ENCODE measurements at regions not wholly inside any gene's neighbourhood (a gene's known extent, or its start where the extent isn't known, plus 50 kb on each side); places are given as distances from the start of the nearest gene placed in this dataset.

GRCh38 chr6:97626671-97627441 is 343.8 kb upstream of the MMS22L start (continued):
- TF ChIP-seq E2F8 (IDR thresholded peaks at IDR 0.05; ENCODE audit: low read depth, partially characterized antibody): no peak
- no peak for TF ChIP-seq ZNF207 (IDR thresholded peaks at IDR 0.05; ENCODE audit: borderline replicate concordance)
- no peak for TF ChIP-seq SMC3 (IDR thresholded peaks at IDR 0.05; ENCODE audit: borderline replicate concordance, low read length)
- TF ChIP-seq GABPA (IDR thresholded peaks at IDR 0.05; ENCODE audit: low read depth): no peak

GRCh38 chr6:97629180-97629579 is 346.2 kb upstream of the MMS22L start:
- no TSS peak for BruUV-seq (replicated peaks)
- Histone ChIP-seq H3K4me1 (ENCODE audit: control insufficient read depth, insufficient read depth, low read length) (no peaks in the 10 kb centered on the region), H2AFZ (ENCODE audit: control insufficient read depth, low read depth, low read length) (no peak overlapping the region), H3K9me3 (replicated peaks; ENCODE audit: control insufficient read depth, insufficient read depth, low read length) (no peaks in the 10 kb centered on the region), H3K27me3 (replicated peaks in 1 of 2; ENCODE audit: control insufficient read depth in 2 of 2, insufficient read depth in 2 of 2, low read length in 1 of 2) (no peaks in the 10 kb centered on the region), H3K36me3 (ENCODE audit: control insufficient read depth in 2 of 2, insufficient read depth in 2 of 2, low read length in 1 of 2) (no peaks in the 10 kb centered on the region), H4K20me1 (ENCODE audit: control insufficient read depth, insufficient read depth) (no peaks in the 10 kb centered on the region), H3K4me3 (no peak overlapping the region), H3K9ac (ENCODE audit: control insufficient read depth, insufficient read depth, low read length) (no peak overlapping the region), H3K27ac (ENCODE audit: control insufficient read depth, insufficient read depth) (no peak overlapping the region), H3K79me2 (ENCODE audit: control insufficient read depth, insufficient read depth, low read length) (no peaks in the 10 kb centered on the region), H3K4me2 (ENCODE audit: control insufficient read depth, insufficient read depth) (no peak overlapping the region)
- RAD21 ChIA-PET (ENCODE audit: unreplicated experiment): no interaction called here
- ATAC-seq (no peak), DNase-seq (ENCODE audit: low read depth, low spot score) (no peak), FAIRE-seq (no peak)
- SMC1A ChIA-PET (ENCODE audit: uncharacterized antibody, unreplicated experiment): no interaction called here
- WGBS (ENCODE audit: insufficient coverage, insufficient replicate concordance, low lambda C conversion rate, missing lambda C conversion rate): 44% methylated on average over 2 of the region's 2 CpGs
- in situ Hi-C loops (cut with MboI) (no loop called here), intact Hi-C loops (cut with micrococcal nuclease; ENCODE audit: unreplicated experiment) (no loop called here)
- CTCF ChIA-PET: no interaction called here
- POLR2A ChIA-PET: no interaction called here
- TF ChIP-seq NFYA (IDR thresholded peaks at IDR 0.05; ENCODE audit: borderline replicate concordance, low read depth, low read length): no peak
- TF ChIP-seq SMARCA5 (IDR thresholded peaks at IDR 0.05): no peak
- TF ChIP-seq PAX5 (IDR thresholded peaks at IDR 0.05; ENCODE audit: borderline replicate concordance, low read depth, low read length): no peak
- no peak for TF ChIP-seq ESRRA (IDR thresholded peaks at IDR 0.05; ENCODE audit: low read length)
- no peak for TF ChIP-seq YY1 (IDR thresholded peaks at IDR 0.05; ENCODE audit: low read depth, low read length)
- TF ChIP-seq SPI1 (IDR thresholded peaks at IDR 0.05; ENCODE audit: borderline replicate concordance, insufficient read depth, low read depth, low read length): no peak
- no peak for TF ChIP-seq BCL11A (IDR thresholded peaks at IDR 0.05; ENCODE audit: low read depth, low read length)
- TF ChIP-seq NR2C1 (IDR thresholded peaks at IDR 0.05): no peak
- TF ChIP-seq PML (IDR thresholded peaks at IDR 0.05; ENCODE audit: low read length): no peak
- TF ChIP-seq MYC (IDR thresholded peaks at IDR 0.05; ENCODE audit: insufficient read depth, insufficient read length, insufficient replicate concordance, low read length, severe bottlenecking): no peak
- TF ChIP-seq RB1 (IDR thresholded peaks at IDR 0.05; ENCODE audit: borderline replicate concordance): no peak
- TF ChIP-seq MYB (IDR thresholded peaks at IDR 0.05; ENCODE audit: borderline replicate concordance, low read depth, low read length): no peak
- no peak for TF ChIP-seq CHD1 (IDR thresholded peaks at IDR 0.05; ENCODE audit: low read depth, low read length)
- no peak for TF ChIP-seq IKZF1 (conservative IDR thresholded peaks at IDR 0.05)
- no peak for TF ChIP-seq ATF7 (IDR thresholded peaks at IDR 0.05; ENCODE audit: low read depth)
- TF ChIP-seq TARDBP (IDR thresholded peaks at IDR 0.05; ENCODE audit: borderline replicate concordance): no peak

Measured in GM12878 (cell line).